Adipose tissue (tissue), 3 donors: ENCODE measurements at regions not wholly inside any gene's neighbourhood (a gene's known extent, or its start where the extent isn't known, plus 50 kb on each side); places are given as distances from the start of the nearest gene placed in this dataset.

Experiments
- H3K27ac ChIP-seq: one replicate; pipeline ENCODE4 v1.5.1; 2013; ENCODE audit warnings: low read depth, low read length
- WGBS, 3 donors: extraction: QIAGEN DNeasy Blood & Tissue Kit; methylation state at CpG; one replicate each; pipeline ENCODE4 v1.1.7; 2013; 5-methylcytosine and 5-hydroxymethylcytosine counted together
- donor health status: healthy with polysubstance abuse.
- donor health status: Bipolar disorder and iron deficiency.
- donor health status: healthy.

- 92 to 94% (median 94%) methylated on average over 3 of the region's 3 CpGs for WGBS, 3 donors
- H3K27ac ChIP-seq, result no peak overlapping the region
Observed at GRCh38 chr12:91857813-91858542, 287.7 kb downstream of the BTG1 start.

DNA sequence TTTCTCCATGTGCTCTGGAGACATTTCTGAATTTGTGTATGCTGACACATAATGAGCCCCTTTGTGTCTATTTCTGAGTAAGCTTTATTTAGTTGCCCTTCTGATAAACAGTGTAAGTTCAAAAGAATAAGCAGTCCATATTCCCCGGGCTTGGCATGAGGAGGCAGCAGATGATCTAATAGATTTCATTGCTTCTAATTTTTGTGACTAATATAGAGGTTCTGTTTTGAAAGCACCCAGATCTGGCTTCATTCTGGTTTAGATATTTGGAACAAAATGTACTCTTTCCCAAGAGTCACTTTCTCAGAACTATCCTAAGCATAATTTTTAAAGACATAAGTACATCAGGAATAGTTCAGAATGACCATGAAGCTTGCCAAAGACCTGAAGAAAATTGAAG is 290.9 kb downstream of the BTG1 start:
- H3K27ac ChIP-seq, result no peak overlapping the region
- 0 to 37% (median 0%) methylated on average over 1 of the region's 1 CpG for WGBS, 3 donors

DNA sequence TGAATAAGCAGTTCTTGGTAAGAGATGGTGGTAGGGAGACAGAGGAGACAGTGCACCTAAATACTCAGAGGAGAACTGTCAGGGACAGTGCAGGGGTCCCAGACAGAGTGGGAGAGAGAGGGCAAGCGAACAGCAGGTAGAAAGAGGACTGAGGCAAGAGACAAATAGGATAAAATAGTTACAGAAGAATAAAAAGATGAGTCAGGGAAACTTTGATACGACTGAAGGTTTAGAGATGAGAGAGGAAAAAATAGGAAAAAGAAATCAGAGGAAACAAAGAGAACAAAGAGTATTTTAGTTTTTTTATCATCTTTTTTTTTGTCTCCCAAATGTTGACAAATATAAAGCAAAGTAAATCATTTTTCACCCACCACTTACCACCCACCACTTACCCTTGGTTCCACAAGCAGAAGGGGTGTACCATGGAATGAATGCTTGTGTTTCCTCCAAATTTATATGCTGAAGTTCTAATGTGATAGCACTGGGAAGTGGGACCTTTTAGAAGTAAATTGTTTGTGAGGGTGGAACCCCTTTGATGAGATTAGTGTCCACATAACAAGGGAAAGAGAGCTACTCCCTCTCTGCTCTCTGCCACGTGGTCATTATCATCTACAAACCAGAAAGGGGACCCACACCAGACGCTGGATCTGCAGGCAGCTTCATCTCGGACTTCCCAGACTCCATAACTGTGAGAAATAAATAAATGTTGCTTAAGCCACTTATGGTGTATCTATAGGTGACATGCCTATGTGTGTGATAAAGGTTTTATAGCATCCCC is 292.1 kb downstream of the BTG1 start:
- H3K27ac ChIP-seq, result no peak overlapping the region
- 89 to 91% (median 89%) methylated on average over 5 of the region's 5 CpGs for WGBS, 3 donors

GRCh38 chr12:91852634-91853033 is 293.0 kb downstream of the BTG1 start:
- 85 to 93% (median 89%) methylated on average over 2 of the region's 2 CpGs for WGBS, 3 donors
- no peak overlapping the region for H3K27ac ChIP-seq

GRCh38 chr12:91851741-91852477 is 293.7 kb downstream of the BTG1 start:
- no peak overlapping the region for H3K27ac ChIP-seq

- no peak overlapping the region for H3K27ac ChIP-seq
- 70 to 88% (median 80%) methylated on average over 1 of the region's 1 CpG for WGBS, 3 donors
Observed at GRCh38 chr12:91846466-91847055, 299.1 kb downstream of the BTG1 start.

- H3K27ac ChIP-seq, result no peak overlapping the region
- 83 to 95% (median 86%) methylated on average over 1 of the region's 1 CpG for WGBS, 3 donors
Observed at GRCh38 chr12:91845365-91845764, 300.3 kb downstream of the BTG1 start.

DNA sequence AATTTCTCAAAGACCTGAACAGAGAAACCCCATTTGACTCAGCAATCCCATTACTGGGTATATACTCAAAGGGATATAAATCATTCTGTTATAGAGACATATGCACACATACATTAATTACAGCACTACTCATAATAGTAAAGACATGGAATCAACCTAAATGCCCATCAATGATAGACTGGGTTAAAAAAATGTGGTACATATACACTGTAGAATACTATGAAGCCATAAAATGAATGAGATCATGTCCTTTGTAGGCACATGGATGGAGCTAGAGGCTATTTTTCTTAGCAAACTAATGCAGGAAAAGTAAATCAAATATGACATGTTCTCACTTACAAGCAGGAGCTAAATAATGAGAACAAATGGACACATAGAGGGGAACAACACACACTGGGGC is 303.8 kb downstream of the BTG1 start:
- no peak overlapping the region for H3K27ac ChIP-seq

GRCh38 chr12:91836696-91837095 is 308.9 kb downstream of the BTG1 start:
- H3K27ac ChIP-seq, result no peak overlapping the region
- 95 to 98% (median 97%) methylated on average over 1 of the region's 1 CpG for WGBS, 3 donors

DNA sequence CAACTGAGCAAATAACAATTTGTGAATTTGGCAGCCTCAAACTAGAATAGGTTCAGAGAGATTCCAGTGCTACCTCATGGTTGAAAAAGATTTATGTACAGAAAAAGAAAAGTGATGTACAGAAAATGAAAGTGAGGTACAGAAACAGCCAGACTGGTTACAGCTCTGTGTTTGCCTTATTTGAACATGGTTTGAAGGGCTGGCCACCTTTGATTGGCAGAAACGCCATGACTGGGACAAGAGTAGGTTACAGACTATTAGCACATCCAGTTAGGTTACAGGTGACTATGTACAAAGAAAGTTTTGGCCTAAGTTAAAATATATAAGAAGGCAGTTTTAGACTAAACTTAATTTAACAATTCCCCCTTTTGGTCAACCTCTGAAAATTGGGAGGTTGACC is 309.4 kb downstream of the BTG1 start:
- H3K27ac ChIP-seq, result no peak overlapping the region
- 83 to 89% (median 86%) methylated on average over 1 of the region's 1 CpG for WGBS, 3 donors

GRCh38 chr12:91835693-91836092 is 310.0 kb downstream of the BTG1 start:
- no peak overlapping the region for H3K27ac ChIP-seq

DNA sequence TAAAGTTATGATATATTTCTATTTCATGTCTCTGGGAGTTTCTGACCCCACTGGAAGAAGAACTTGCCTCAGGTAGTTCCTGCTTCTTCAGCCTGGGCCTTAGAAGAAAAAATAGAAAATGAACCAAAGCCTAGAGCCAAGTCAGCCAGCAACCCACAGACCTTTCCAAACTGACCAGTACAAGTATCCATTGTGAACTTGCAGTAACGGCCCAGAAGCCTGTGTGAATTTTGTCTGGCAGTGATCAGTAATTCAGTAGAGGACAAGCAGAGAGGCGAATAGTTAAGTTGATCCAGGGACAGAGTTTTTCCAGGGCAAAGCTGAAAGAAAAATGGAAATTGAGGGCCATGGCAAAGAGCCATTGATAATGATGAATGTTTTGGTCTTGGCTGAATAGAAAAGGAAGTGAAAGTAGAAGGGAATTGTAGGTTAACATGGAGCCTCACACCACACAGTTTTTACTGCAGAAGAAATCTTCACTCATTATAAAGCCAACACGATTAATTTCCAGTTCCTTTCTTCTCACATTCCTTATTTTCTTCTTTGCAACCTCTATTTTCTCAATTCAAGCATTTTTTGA is 311.8 kb downstream of the BTG1 start:
- WGBS, 3 donors, result 75 to 81% (median 76%) methylated on average over 3 of the region's 3 CpGs
- no peak overlapping the region for H3K27ac ChIP-seq

- 81 to 89% (median 87%) methylated on average over 3 of the region's 3 CpGs for WGBS, 3 donors
- H3K27ac ChIP-seq, result no peak overlapping the region
Observed at GRCh38 chr12:91825999-91826398, 319.6 kb downstream of the BTG1 start.

DNA sequence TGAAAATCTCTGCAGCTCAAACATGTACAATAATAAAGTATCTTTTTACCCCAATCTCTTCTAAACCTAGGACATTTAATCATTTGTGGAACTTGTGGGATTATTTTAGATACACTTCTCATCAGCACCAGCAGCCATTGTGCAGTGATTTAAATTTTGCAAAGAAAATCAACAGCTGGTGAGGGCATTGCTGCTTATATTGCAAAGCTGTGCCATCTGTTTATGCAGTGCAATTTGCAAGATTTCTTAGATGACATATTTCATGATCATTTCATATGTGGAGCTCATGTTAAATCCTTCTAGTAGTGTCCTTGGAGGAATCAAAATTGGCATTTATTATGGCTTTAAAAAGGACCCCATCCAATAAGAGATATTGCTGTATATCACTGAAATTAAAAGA is 320.7 kb downstream of the BTG1 start:
- H3K27ac ChIP-seq, result no peak overlapping the region

GRCh38 chr12:91819132-91819447 is 326.6 kb downstream of the BTG1 start:
- no peak overlapping the region for H3K27ac ChIP-seq

DNA sequence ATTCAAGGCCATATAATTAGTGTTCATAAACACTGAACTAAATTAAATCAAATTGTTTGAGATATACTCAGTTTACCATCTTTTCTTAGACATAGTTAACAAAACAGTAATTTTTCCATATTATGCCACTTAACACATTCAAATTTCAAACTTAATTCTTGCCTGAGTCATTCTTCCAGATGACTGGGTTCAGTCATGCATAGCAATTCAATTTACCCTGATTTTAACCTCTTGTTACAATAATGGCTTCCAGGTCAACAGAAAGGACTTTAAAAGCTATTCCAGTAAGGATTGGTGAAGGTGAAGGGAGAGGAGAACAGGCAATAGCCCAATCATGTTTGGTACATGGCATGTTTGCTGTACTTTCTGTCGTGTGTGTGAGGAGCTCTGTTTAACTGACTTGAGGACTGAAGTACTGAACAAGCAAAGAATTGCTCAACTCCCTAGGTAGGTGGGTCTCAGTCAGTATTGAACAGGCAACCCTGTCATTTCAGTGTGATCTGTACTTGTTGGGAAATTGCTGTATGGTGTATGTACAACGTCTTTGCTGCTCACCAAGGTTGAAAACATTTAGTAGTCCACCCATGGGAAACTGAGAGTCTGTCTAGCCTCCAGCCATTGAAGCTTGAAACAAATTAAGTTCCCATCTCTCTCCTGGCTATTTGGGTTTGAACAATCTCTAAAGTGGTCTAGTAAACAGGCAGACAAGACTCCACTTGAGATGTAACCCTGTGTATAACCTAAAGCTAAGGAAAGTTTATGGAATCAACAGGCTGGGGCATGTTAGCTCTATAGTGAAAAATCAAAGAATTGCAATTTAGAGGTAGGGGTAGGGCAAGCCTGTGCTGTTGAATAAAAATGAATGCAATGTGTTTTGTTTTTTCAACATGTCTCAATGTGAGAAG is 327.2 kb downstream of the BTG1 start:
- 55 to 87% (median 82%) methylated on average over 2 of the region's 2 CpGs for WGBS, 3 donors
- H3K27ac ChIP-seq, result no peak overlapping the region

- no peak overlapping the region for H3K27ac ChIP-seq
- 37 to 76% (median 67%) methylated on average over 2 of the region's 2 CpGs for WGBS, 3 donors
Observed at GRCh38 chr12:91817517-91817916, 328.1 kb downstream of the BTG1 start.

DNA sequence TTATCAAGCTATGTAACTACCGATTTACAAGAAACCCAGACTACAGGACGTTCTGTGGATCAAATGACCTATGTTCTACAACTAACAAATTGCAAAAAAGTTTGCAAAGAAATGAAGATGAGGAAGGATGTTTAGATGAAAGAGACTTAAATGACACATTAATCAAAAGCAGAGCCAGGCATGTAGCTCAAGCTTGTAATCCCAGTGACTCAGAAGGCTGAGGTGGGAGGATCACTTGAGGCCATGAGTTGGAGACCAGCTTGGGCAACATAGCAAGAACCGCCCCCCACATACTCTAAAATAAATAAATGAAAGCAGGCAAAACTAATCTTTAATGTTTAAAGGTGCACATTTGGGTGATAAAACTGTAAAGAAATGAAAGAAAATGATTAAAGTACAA is 331.9 kb downstream of the BTG1 start:
- 88 to 96% (median 94%) methylated on average over 3 of the region's 3 CpGs for WGBS, 3 donors
- no peak overlapping the region for H3K27ac ChIP-seq
